HG02623 (cell line): ENCODE measurements at regions not wholly inside any gene's neighbourhood (a gene's known extent, or its start where the extent isn't known, plus 50 kb on each side); places are given as distances from the start of the nearest gene placed in this dataset.
A peak's percentile ranks its signal among the peaks of the same experiment; 100 is the strongest.
"Not testable (repeated sequence)": the region's sequence is repeated elsewhere in the genome, so short reads cannot be mapped to it uniquely, and the experiment has no call there.

Experiments
- ATAC-seq: cut with Tn5 transposase; IDR thresholded peaks from one replicate; pipeline ENCODE4 v1.9.1; 2021; ENCODE audit warnings: moderate library complexity; ENCODE audit not compliant: unreplicated experiment

DNA sequence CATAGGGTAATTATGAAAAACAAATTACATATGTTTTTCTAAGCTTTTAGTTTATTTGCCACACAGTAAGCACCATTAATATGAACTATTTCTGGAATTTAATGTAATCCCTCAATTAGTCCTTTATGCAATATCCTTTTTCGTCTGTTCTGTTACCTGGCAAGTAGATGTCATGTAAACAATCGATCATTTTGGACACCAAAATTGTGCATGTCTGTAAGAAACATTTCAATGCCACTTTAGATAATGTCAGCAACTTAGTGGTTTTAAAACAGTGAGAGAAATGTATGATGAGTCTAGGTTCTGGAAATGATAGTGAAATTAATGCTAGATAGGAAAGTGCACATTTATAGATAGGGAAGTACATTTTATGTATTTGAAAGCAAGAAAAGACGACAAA lies 986.6 kb downstream of the ZPLD1 start:
- ATAC-seq = no peak

DNA sequence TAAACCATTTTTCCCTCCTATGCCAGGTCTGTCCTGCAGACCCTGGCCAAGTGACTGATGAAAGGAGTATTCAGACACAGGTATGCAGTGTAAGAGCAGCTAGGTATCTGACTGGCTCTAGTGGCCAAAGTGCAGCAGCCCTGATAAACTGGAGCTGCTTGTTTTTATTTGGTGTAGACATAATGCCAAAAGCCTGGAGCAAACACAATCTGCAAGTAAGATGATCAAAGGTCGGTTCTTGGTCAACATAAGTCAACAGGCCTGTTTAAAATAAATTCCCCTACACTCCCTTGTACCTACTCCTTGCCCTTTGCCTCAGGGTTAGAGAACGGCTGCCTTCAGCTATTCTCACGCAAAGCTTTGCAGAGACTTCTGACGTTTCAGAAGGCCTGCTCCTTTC lies 1003.1 kb downstream of the ZPLD1 start:
- no peak for ATAC-seq

DNA sequence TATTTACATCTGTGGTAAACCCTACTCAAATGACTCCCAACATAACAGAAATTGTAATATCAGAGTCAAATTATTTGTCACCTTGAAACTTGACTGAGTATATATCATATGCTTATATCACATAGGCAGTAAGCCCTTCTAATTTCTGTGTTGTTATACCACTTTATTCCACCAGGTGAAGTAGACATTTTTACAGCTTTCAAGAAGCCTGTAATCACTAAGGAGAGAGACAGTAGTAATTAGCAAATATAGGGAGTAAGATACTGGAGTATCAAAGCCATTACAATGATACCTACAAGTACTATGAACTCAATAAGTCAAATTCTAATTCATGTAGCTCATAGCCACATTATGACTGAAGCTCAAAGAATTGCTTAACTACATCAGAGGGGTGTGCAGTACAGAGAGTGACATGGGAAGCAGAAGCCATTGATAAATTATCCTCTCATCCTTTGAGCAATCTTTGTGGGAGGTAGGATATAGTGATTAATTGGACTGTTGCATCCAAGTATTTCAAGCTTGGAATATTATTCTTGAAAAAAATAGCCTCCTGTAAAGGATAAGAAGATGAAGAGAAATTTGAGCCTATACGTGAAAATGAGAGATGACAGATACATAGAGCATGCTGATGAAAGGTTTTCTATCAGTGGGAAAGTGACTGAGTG lies 1005.9 kb downstream of the ZPLD1 start:
- ATAC-seq = peak; percentile 95

DNA sequence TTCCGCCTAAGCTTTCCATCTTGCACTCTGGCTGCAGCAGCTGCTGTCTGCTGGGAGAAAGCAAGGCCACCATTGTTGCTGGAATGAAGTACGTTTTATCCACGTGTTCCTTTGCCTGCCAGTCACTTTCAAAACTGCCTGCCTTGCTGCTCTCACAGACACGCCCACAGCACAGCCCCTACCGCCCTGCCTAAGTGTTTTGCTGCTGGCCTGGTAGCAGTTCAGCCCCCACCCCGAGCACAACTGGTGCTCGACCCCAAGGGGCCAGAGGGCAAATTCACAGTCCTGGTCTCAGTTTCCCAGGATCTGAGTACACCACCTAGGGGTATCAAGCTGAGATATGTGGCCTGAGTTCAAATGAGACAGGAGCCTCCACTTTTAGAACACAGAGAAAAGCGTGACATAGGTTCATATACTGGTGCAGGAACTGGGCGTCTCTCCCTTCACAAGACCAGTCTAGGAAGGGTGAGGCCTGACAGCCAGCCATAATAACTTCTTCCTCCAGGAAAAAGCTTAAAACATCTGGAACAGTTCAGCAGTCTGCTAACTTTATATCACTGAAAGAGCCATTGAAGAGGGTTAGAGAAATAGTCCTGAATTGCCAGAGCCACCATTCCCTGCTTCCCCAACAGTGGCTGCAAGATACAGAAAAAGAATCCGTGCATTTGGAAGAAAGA lies 1012.3 kb downstream of the ZPLD1 start:
- no peak for ATAC-seq

DNA sequence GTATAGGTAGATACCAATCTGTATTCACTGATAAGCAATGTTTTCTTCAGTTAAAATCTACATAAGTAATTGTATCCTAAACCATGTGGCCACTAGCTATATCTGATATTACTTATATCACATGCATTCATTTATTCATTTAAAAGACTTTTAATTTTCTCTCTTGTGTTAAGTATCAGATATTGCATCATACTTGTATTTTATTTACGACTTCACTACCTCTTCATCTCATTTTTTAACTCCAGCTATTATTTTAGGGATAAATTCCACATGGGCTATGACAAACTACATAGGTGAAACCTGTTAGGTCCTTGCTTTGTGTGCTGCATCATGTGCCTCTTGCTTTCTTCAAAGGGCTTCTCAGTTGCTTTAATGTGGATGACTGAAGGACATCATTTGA lies 1018.3 kb downstream of the ZPLD1 start:
- no peak for ATAC-seq

DNA sequence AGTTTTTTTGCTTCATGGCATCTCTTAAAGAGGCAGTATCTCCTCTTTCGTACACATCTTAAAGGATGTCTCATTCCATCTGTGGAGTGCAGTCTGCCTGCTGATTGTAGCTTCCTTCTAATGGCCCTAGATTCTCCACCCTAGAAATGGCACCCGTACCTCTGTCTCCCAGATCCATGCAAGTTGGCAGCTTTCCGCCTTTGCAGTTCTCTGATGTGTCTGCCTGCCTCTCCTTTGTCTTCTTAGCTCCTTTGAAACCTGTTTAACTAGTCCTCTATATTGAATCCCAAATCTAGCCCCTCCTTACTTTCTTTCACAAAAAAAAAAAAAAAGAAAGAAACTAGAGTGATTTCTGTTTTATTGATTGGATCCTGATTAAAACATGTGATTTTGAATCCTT lies 1025.0 kb downstream of the ZPLD1 start:
- no peak for ATAC-seq

DNA sequence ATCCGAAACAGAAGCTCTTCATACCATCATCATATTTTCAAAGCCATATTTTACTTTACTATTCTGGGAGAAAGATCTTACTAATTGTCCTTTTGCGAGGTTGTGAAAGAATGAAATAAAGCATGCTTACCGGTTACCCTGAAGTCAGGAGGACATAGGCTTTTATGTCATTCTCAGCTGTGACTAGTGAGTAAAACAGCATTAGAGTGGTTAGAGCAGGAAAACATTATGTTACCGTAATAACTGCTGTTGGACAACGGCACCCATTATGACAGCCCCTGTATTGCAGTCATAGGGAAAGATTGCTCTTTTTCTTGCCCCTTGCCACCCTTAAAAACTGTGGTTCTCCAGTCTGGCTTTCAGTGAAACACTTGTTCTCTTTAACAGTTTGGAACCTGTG lies 1035.7 kb downstream of the ZPLD1 start:
- ATAC-seq = no peak

DNA sequence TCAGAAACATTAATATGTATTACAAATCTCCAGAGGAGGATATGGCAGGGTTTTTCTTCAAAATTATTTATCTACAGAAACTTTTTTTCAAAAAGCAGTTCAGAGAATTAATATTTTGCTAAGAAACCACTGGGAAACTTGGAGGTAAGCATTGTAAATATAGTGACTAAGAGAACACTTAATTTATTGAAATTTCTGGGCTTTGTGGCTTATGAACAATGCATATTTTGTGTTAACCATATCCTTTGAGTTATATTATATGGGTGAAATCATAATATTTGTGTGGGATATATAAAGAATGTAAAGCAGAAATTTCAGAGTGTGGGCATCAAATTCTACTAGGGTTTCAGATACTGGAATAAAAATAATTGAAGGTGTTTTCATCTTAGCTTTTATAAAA lies 1059.2 kb downstream of the ZPLD1 start:
- no peak for ATAC-seq

DNA sequence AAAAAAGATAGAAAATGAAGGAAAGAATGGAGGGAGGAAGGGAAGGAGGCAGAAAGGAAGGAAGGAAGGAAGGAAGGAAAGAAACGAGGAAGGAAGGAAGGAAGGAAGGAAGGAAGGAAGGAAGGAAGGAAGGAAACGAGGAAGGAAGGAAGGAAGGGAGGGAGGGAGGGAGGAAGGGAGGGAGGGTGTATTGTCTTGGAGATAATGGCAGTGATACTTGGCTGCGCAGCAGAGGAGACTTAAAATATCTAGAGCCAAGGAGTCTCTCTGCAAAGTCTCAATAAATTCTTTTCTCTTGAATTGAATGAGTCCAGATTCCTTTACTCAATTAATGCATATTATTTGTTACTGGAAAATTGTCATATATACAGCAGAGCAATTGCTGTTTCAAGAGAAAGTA lies 1059.7 kb downstream of the ZPLD1 start:
- no peak for ATAC-seq

DNA sequence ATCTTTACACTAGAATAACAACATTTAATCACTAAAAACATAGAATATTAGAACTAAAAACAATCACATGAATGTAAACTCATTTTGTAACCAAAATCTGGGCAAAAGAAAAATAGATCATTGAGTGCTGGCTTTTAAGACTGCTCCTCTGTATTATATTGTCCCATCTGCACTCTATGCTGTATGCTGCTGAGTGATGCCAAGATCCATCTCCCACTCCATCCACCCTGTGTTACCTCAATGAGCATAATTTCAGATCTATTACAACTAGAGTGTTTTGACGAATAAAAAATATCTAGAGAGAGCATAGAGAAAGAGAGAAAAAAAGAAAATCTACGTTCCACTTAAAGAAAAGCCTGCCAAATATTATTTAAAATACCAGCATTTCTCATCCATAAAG lies 1060.4 kb downstream of the ZPLD1 start:
- no peak for ATAC-seq

DNA sequence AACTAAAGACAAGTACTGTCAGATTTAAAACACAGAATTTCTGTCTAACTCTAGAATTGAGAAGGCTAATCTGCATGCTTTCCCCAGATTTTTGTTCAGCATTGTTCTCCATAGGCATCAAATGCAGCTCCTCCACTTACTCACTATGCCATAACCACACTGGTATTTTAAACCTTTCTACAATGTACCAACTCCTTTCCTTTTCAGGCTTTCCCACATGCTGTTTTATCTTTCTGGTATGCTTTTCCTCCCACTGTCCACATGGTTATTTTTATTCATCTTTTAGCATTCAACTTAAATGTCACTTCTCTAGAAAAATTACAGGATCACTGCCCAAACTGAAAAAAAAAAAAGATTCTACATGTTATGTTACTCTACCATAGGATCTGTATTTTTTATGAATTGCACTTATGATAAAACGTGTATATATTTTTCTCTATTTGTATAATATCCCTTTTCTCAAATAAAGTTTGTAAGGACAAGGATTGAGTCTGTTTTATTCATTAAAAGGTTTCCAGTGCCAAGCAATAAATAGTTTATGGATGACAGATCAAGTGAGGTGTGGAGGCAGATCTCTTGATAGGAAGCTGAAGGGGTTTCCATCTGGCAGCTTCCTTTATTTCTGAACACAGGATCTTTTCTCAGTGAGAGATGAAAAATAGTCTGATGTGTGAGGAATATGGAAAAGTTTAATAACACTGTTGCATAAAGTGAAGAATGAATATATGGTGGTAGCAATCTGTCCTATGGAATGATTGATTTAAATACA lies 1064.5 kb downstream of the ZPLD1 start:
- ATAC-seq = no peak

DNA sequence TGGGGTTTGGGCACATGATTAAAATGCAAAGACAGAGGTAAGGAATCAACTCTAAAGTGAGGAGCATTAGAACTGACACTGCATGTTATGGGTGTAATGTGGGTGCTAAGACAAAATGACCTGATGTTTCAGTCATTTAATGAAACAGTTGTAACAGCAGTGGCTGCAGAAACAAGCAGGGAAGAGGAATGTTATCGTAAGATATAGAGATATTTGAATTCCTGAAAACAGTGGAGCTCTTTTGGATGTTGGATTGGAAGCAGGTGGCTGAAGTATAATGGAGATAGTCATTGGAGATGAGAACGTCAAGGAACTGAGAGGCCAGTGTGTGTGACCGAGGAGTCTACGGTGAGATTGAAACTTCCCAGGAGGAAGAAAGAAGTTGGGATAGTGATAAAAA lies 1065.2 kb downstream of the ZPLD1 start:
- ATAC-seq = no peak

DNA sequence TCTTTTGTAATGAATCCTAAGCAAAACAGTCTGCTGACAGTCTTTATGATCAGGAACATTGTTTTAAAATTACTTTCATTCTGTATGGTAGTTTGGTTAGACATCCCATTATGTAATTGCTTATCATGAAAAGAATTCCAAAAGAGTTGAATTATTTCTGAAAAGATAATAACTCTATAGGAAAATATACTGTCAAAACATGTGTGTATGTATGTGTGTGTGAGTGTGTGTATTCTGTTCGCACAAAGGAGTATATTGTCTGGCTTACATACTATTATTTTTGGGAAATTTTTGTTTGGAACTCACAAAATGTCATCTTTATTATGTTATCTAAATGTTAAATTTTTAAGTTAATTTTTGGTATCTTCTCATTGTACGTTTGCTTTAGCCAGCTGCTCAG lies 1075.9 kb downstream of the ZPLD1 start:
- ATAC-seq = no peak

DNA sequence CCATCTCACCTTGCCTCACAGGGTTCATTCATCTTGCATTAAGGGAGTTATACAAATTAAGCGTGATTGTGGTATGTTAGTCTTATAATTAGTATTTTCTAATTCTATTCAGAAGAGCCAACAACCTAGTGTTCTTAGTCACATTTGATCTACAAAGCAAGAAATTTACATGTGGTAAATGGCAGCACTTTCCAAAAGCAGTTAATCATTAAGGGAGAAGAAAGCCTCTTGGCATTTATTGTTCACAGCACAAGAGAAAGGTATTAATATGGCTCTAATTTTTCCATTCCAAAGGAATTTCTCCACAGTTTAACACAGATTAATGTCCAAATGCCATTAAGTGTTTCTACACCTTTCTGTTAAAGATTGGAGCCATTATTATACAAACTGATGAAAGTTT lies 1077.1 kb downstream of the ZPLD1 start:
- no peak for ATAC-seq

DNA sequence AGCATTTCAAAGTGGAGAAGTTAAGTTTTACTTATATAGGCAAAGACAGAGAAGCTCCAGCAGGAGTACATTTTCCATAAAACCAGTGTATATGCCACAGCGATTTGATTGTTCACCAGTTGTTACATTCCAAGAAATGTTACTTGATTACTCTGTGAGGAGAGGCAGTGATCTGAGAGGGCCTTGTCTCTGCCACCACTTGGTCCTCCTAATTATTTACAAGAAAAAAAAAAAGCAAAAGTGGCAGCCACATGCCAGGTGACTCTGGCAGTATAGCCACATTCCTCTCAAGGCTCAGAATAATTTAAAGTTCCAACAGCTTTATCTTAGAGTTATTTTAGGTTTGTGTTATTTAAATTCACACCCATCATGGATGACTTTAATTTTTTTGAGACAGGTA lies 1077.8 kb downstream of the ZPLD1 start:
- ATAC-seq = no peak

DNA sequence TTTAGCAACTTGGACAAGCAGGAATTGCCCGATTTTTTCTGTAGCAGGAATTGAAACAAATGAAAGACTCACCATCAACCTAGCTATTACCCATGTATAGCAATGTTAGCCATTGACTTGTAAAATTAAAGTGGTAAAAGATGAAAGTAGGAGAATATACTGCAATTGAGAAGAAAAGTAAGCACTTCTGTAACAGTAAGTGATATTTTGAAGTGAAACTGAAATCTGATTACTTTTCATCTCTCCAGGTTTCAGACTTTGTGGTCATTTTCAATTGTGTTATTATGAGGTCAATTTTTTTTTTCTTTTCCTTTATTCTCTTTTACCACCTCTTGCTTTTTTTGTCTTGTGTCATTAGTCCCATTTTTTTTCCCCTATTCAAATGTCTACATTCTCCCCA lies 1078.2 kb downstream of the ZPLD1 start:
- no peak for ATAC-seq

DNA sequence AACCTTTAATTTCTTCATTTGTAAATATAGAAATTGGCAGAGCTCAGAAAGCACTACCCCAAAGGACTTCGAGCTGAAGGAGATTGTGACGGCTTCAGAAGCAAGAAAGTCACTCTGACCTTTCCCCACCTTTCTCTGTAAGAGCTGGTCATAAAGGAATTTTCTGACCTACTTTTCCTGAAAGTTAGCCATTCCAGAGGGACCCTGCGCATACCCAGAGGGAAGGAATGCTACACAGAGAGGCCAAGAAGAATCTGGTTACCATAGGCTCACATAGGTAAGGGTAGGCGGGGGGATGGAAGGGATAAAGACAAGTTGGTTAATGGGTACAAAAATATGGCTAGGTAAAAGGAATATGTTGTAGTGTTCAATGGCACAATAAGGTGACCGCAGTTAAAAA lies 1080.3 kb downstream of the ZPLD1 start:
- no peak for ATAC-seq

DNA sequence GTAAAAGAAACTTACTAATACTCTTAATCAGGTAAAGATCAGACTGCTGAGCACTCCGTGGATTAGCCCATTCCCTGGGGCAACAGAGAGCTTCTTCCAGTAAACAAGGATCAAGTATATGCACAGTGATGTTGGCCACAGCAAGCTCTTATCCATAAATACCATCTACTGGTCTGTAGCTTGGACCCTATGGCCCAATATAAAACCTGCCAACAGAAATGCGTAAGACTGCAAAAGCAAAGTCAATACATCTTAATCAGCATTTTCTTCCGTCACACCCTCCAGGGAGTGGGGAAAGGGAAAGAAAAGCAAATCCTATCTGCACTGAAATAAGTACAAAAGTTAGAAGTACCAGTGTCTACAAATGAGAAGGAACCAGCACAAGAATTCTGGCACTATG lies 1082.1 kb downstream of the ZPLD1 start:
- ATAC-seq = no peak

DNA sequence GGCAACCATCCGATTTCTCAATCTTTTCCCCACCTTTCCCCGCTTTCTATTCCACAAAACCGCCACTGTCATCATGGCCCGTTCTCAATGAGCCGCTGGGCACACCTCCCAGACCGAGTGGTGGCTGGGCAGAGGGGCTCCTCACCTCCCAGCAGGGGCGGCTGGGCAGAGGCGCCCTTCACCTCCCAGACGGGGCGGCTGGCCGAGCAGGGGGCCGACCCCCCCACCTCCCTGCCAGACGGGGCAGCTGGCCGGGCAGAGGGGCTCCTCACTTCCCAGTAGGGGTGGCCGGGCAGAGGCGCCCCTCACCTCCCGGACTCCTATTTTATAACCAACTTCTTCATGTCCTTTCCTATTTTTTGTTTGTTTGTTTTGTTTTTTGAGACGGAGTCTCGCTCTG lies 1096.5 kb downstream of the ZPLD1 start:
- not testable (repeated sequence) for ATAC-seq

DNA sequence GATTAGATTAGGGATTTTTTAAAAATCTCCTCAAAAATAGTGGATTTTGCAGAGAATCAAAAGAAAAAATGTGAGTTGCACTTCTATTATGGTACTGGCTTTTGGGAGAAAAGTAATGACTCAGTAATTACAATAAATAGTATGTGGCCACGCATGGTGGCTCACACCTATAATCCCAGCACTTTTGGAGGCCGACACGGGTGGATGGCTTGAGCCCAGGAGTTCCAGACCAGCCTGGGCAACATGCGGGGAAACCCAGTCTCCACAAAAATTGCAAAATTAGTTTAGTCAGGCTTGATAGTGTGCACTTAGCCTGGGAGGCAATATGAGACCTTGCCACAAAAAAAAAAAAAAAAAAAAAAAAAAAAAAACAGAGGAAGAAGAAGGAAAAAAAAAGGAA lies 1098.2 kb downstream of the ZPLD1 start:
- ATAC-seq = no peak

DNA sequence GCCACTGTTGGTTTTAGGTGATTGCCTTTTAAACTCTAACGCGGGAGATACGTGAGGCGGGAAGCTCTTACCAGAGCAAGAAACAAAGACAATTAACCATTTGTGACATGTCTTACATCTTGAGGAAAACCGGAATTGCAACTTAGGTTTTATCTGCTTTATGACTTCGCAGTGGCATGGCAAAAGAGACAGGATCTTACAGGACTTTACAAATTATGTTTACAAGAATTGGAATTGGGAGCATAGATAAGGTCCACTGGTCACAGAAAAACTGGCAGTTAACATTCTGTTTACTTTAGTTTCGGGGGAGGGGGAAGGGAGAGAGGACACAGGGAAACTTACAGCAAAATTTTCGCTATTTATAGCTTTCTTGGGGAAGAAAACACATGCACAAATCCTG lies 1119.6 kb downstream of the ZPLD1 start:
- no peak for ATAC-seq

DNA sequence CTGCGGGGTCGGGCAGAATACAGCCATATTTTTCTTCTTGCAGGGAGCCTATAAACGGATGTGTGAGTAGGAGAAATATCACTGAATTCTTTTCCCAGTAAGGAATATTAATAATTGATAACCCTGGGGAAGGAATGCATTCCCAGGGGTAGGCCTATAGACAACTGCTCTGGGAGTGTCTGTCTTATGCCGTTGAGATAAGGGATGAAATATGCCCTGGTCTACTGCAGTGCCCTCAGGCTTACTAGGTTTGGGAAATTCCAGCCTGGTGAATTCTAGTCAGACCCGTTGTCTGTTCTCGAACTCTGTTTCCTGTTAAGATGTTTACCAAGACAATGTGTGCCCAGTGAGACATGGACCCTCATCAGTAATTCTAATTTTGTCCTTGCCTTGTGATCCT lies 1129.3 kb downstream of the ZPLD1 start:
- ATAC-seq = not testable (repeated sequence)
